ENCODE measurements at regions not wholly inside any gene's neighbourhood (a gene's known extent, or its start where the extent isn't known, plus 50 kb on each side); places are given as distances from the start of the nearest gene placed in this dataset.
A peak's percentile ranks its signal among the peaks of the same experiment; 100 is the strongest.

DNA sequence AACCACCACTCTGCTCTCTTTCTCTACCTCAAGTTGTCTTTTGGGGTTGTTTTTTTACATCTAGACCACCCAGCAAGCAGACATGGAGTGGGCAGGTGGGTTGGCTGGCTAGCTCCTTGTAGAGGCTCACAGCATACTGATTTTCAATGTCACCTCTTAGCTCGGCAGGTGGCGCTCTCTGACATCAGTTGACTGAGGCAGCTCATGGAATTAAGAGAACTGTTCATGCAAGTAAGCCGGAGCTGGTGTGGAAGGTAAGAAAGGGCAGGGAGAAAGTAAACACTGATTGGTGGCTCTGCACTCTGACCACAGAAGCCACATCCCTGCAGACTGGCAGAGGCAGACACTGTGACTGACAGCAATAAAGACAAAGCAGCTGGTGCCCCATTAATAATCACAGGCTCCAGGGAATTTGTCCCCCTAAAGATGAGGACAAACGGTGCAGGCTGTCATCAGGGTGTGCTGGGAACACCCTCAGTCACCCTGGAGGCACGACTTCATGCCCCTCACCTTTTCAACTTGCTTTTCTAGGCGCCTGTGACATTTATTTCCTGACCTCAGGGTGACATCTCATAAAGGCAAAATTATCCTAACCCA is 226.8 kb downstream of the LMX1A start:
- BruUV-seq (replicated peaks): no TSS peak
- peak; percentile 83 for DNase-seq (ENCODE audit: low spot score)
- Histone ChIP-seq H4K20me1 (ENCODE audit: insufficient read depth, low read length) (no peaks in the 10 kb centered on the region), H3K79me2 (ENCODE audit: insufficient read depth, low read length) (no peaks in the 10 kb centered on the region), H3K27me3 (ENCODE audit: control insufficient read depth in 1 of 2, insufficient read depth in 2 of 2, low read length in 2 of 2) (no peaks in the 10 kb centered on the region), H2AFZ (ENCODE audit: low read length) (no peak overlapping the region), H3K4me3 (replicated peaks in 1 of 3; ENCODE audit: insufficient read depth in 1 of 3, low read depth in 2 of 3, low read length in 3 of 3) (no peak overlapping the region), H3K27ac (ENCODE audit: extremely low read length, insufficient read depth, low read length) (no peak overlapping the region), H3K9ac (ENCODE audit: insufficient read depth, low read depth, low read length) (no peak overlapping the region), H3K9me3 (ENCODE audit: low read length) (no peaks in the 10 kb centered on the region), H3K4me2 (ENCODE audit: low read depth, low read length) (peak overlapping the region; percentile 23), H3K36me3 (replicated peaks in 1 of 2; ENCODE audit: control insufficient read depth in 1 of 2, insufficient read depth in 2 of 2, low read length in 2 of 2) (no peaks in the 10 kb centered on the region), H3K4me1 (ENCODE audit: insufficient read depth, low read length) (peaks cover 11% of the 10 kb centered on the region)
- in situ Hi-C loops (cut with HindIII; ENCODE audit: extremely low pct_ligation_motif_present, low pct_unique_long_range_greater_than_20kb) (loop anchor here (5.0 to 25.0 kb wide), 2 partner anchors 238 to 458 kb away; no protein-coding TSS in a partner anchor), intact Hi-C loops (cut with micrococcal nuclease; ENCODE audit: unreplicated experiment) (loop anchor here (1.0 to 10.0 kb wide), 4 partner anchors 15 to 785 kb away; no protein-coding TSS in a partner anchor)
- CTCF ChIA-PET (ENCODE audit: low intra/inter-chr PET ratio, low total read pairs): interaction anchor here (0.7 to 2.1 kb wide), 5 partner anchors 12 to 240 kb away, joined by 3 to 10 read pairs (median 7); no protein-coding TSS in a partner anchor
- peak; percentile 89 for FAIRE-seq
- peak; percentile 100 for ATAC-seq
- POLR2A ChIA-PET: interaction anchor here (0.9 to 1.3 kb wide), 2 partner anchors 8 to 13 kb away, joined by 4 to 7 read pairs; no protein-coding TSS in a partner anchor
- 18% methylated on average over 5 of the region's 6 CpGs for WGBS (ENCODE audit: low lambda C conversion rate)
- peak; percentile 26; the same call in 1 of the 2 replicates for TF ChIP-seq FOXA3 (CRISPR knock-in tag; IDR thresholded peaks at IDR 0.05)
- TF ChIP-seq, protein P1, sequence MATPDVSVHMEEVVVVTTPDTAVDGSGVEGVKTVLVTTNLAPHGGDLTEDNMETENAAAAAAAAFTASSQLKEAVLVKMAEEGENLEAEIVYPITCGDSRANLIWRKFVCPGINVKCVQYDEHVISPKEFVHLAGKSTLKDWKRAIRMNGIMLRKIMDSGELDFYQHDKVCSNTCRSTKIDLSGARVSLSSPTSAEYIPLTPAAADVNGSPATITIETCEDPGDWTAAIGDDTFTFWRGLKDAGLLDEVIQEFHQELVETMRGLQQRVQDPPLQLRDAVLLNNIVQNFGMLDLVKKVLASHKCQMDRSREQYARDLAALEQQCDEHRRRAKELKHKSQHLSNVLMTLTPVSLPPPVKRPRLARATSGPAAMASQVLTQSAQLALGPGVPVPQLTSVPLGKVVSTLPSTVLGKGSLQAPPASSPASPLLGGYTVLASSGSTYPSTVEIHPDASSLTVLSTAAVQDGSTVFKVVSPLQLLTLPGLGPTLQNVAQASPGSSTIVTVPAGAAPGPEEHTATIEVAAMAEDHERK (CRISPR knock-in tag; IDR thresholded peaks at IDR 0.05; ENCODE audit: low read depth): no peak
- TF ChIP-seq, protein P2, sequence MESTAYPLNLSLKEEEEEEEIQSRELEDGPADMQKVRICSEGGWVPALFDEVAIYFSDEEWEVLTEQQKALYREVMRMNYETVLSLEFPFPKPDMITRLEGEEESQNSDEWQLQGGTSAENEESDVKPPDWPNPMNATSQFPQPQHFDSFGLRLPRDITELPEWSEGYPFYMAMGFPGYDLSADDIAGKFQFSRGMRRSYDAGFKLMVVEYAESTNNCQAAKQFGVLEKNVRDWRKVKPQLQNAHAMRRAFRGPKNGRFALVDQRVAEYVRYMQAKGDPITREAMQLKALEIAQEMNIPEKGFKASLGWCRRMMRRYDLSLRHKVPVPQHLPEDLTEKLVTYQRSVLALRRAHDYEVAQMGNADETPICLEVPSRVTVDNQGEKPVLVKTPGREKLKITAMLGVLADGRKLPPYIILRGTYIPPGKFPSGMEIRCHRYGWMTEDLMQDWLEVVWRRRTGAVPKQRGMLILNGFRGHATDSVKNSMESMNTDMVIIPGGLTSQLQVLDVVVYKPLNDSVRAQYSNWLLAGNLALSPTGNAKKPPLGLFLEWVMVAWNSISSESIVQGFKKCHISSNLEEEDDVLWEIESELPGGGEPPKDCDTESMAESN (CRISPR knock-in tag; conservative IDR thresholded peaks at IDR 0.05): no peak
- no peak for TF ChIP-seq SATB2 (CRISPR knock-in tag; IDR thresholded peaks at IDR 0.05)
- no peak for TF ChIP-seq ZNF44 (CRISPR knock-in tag; IDR thresholded peaks at IDR 0.05)
- TF ChIP-seq SMC3 (IDR thresholded peaks at IDR 0.05; ENCODE audit: low read length): peak; percentile 70
- peak; percentile 78 for TF ChIP-seq STAG1 (CRISPR knock-in tag; IDR thresholded peaks at IDR 0.05)
- TF ChIP-seq XRCC5 (optimal IDR thresholded peaks at IDR 0.05; ENCODE audit: low read length): peak; percentile 88
- TF ChIP-seq ZSCAN25 (CRISPR knock-in tag; IDR thresholded peaks at IDR 0.05): peak; percentile 71
- TF ChIP-seq, protein P3, sequence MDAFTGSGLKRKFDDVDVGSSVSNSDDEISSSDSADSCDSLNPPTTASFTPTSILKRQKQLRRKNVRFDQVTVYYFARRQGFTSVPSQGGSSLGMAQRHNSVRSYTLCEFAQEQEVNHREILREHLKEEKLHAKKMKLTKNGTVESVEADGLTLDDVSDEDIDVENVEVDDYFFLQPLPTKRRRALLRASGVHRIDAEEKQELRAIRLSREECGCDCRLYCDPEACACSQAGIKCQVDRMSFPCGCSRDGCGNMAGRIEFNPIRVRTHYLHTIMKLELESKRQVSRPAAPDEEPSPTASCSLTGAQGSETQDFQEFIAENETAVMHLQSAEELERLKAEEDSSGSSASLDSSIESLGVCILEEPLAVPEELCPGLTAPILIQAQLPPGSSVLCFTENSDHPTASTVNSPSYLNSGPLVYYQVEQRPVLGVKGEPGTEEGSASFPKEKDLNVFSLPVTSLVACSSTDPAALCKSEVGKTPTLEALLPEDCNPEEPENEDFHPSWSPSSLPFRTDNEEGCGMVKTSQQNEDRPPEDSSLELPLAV (CRISPR knock-in tag; conservative IDR thresholded peaks at IDR 0.05; ENCODE audit: low read depth): no peak
- TF ChIP-seq ZNF674 (CRISPR knock-in tag; IDR thresholded peaks at IDR 0.05; ENCODE audit: low read depth): no peak
- 0 out of 2 replicates have a peak, but pooled peaks have one; percentile 38 for TF ChIP-seq ZNF230 (CRISPR knock-in tag; IDR thresholded peaks at IDR 0.05)
- TF ChIP-seq SMAD3 (CRISPR knock-in tag; IDR thresholded peaks at IDR 0.05): 0 out of 2 replicates have a peak, but pooled peaks have one; percentile 35
- TF ChIP-seq SOX6 (IDR thresholded peaks at IDR 0.05): no peak
- peak; percentile 41; the same call in 1 of the 2 replicates for TF ChIP-seq SOX6 (CRISPR knock-in tag; IDR thresholded peaks at IDR 0.05)
- TF ChIP-seq POGZ (CRISPR knock-in tag; IDR thresholded peaks at IDR 0.05): 0 out of 2 replicates have a peak, but pooled peaks have one; percentile 20
